GM12878 (cell line): ENCODE measurements at regions not wholly inside any gene's neighbourhood (a gene's known extent, or its start where the extent isn't known, plus 50 kb on each side); places are given as distances from the start of the nearest gene placed in this dataset.

Source experiments
- BHLHE40 ChIP-seq, 2 experiments: fragments of 450-650 bp in 1 of 2; IDR thresholded peaks; 2 replicates each; pipeline ENCODE4 v1.6.1; 2011 to 2017; ENCODE audit warnings: low read depth in 2 of 2, borderline replicate concordance in 1 of 2, improper control_type of control experiment in 1 of 2, low read length in 1 of 2, mild to moderate bottlenecking in 1 of 2
- CEBPB ChIP-seq, 2 experiments: fragments of 150-350 bp in 1 of 2; IDR thresholded peaks; 2 replicates each; pipeline ENCODE4 v1.6.1; 2012 to 2014; ENCODE audit warnings: low read depth in 2 of 2, low read length in 2 of 2, borderline replicate concordance in 1 of 2, inconsistent platforms in 1 of 2
- EGR1 ChIP-seq, 2 experiments: IDR thresholded peaks; 1 replicate in 1 of 2; 2 replicates in 1 of 2; pipeline ENCODE4 v1.6.1; 2011 to 2012; ENCODE audit warnings: low read depth in 2 of 2, low read length in 2 of 2, borderline replicate concordance in 1 of 2, mild to moderate bottlenecking in 1 of 2, moderate library complexity in 1 of 2
- GABPA ChIP-seq: IDR thresholded peaks from 2 replicates; pipeline ENCODE4 v1.6.1; 2014; ENCODE audit warnings: antibody characterized with exemption, low read depth, mild to moderate bottlenecking, inconsistent platforms
- IKZF2 ChIP-seq, 2 experiments: fragments of 450-650 bp; IDR thresholded peaks; 2 replicates each; pipeline ENCODE4 v1.6.1; 2017; ENCODE audit warnings: mild to moderate bottlenecking in 2 of 2, moderate library complexity in 2 of 2
- LARP7 ChIP-seq: fragments of 450-650 bp; IDR thresholded peaks from 2 replicates; pipeline ENCODE4 v1.6.1; 2017; ENCODE audit warnings: mild to moderate bottlenecking
- MXI1 ChIP-seq: fragments of 150-350 bp; IDR thresholded peaks from 2 replicates; pipeline ENCODE4 v1.6.1; 2011; ENCODE audit warnings: low read depth, mild to moderate bottlenecking, inconsistent platforms, low read length, improper control_type of control experiment
- POLR2A ChIP-seq: IDR thresholded peaks from 2 replicates; pipeline ENCODE4 v1.6.1; 2011; ENCODE audit warnings: low read depth, mild to moderate bottlenecking, low read length
- RAD21 ChIP-seq: IDR thresholded peaks from 2 replicates; pipeline ENCODE4 v1.6.1; 2011; ENCODE audit warnings: mild to moderate bottlenecking, low read depth, low read length, moderate library complexity; ENCODE audit not compliant: insufficient read depth
- SMAD5 ChIP-seq: IDR thresholded peaks from 2 replicates; pipeline ENCODE4 v1.6.1; 2016; ENCODE audit warnings: antibody characterized with exemption, low read depth
- TCF3 ChIP-seq: IDR thresholded peaks from 2 replicates; pipeline ENCODE4 v1.6.1; 2012; ENCODE audit warnings: low read depth, mild to moderate bottlenecking, low read length, borderline replicate concordance; ENCODE audit not compliant: insufficient read depth
- TF ChIP-seq, protein P1 (sequence below): fragments of 450-650 bp; IDR thresholded peaks from 2 replicates; pipeline ENCODE4 v1.6.1; 2017; ENCODE audit warnings: mild to moderate bottlenecking
- TF ChIP-seq, protein P2 (sequence below), 3 experiments: IDR thresholded peaks in 2 of 3; conservative IDR thresholded peaks in 1 of 3; 2 replicates each; pipeline ENCODE4 v1.5.1; 2011; ENCODE audit warnings: low read depth in 3 of 3, low read length in 3 of 3, mild to moderate bottlenecking in 3 of 3, control low read depth in 2 of 3, moderate library complexity in 2 of 3, inconsistent platforms in 1 of 3, mixed read lengths in 1 of 3; ENCODE audit not compliant: control insufficient read depth in 2 of 3, insufficient read depth in 1 of 3; ENCODE audit errors: extremely low read depth in 1 of 3

DNA sequence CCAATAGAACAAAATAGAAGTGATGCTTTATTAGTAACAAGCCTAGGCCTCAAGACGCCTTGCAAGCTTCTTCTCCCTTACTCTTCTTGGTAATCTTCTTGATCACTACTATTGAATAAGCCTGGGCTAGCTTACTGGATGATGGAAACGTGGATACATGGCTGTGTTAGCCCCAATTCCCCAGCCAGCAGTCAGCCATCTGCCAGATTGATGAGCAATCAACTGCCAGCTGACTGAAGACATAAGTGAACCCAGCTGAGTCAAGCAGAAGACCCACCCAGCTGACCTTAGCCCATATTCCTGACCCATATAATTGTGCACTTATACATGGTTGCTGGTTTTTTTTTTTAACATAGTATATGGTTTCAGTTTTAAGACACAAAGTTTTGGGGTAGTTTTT is 130.4 kb downstream of the DHX15 start:
- TF ChIP-seq, protein P1, sequence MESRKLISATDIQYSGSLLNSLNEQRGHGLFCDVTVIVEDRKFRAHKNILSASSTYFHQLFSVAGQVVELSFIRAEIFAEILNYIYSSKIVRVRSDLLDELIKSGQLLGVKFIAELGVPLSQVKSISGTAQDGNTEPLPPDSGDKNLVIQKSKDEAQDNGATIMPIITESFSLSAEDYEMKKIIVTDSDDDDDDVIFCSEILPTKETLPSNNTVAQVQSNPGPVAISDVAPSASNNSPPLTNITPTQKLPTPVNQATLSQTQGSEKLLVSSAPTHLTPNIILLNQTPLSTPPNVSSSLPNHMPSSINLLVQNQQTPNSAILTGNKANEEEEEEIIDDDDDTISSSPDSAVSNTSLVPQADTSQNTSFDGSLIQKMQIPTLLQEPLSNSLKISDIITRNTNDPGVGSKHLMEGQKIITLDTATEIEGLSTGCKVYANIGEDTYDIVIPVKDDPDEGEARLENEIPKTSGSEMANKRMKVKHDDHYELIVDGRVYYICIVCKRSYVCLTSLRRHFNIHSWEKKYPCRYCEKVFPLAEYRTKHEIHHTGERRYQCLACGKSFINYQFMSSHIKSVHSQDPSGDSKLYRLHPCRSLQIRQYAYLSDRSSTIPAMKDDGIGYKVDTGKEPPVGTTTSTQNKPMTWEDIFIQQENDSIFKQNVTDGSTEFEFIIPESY = no peak
- TF ChIP-seq, protein P2, sequence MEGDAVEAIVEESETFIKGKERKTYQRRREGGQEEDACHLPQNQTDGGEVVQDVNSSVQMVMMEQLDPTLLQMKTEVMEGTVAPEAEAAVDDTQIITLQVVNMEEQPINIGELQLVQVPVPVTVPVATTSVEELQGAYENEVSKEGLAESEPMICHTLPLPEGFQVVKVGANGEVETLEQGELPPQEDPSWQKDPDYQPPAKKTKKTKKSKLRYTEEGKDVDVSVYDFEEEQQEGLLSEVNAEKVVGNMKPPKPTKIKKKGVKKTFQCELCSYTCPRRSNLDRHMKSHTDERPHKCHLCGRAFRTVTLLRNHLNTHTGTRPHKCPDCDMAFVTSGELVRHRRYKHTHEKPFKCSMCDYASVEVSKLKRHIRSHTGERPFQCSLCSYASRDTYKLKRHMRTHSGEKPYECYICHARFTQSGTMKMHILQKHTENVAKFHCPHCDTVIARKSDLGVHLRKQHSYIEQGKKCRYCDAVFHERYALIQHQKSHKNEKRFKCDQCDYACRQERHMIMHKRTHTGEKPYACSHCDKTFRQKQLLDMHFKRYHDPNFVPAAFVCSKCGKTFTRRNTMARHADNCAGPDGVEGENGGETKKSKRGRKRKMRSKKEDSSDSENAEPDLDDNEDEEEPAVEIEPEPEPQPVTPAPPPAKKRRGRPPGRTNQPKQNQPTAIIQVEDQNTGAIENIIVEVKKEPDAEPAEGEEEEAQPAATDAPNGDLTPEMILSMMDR (IDR thresholded peaks at IDR 0.05 in 2 of 3, conservative IDR thresholded peaks at IDR 0.05 in 1 of 3; ENCODE audit: control insufficient read depth in 2 of 3, extremely low read depth in 1 of 3, insufficient read depth in 1 of 3, low read depth in 3 of 3, low read length in 3 of 3) = no peak
- TF ChIP-seq MXI1 (no peak), BHLHE40 (IDR thresholded peaks at IDR 0.05; ENCODE audit: borderline replicate concordance in 1 of 2, low read depth in 2 of 2, low read length in 1 of 2) (no peak), IKZF2 (IDR thresholded peaks at IDR 0.05) (no peak), POLR2A (no peak), LARP7 (no peak), RAD21 (no peak), GABPA (no peak), EGR1 (IDR thresholded peaks at IDR 0.05; ENCODE audit: borderline replicate concordance in 1 of 2, low read depth in 2 of 2, low read length in 2 of 2) (no peak), TCF3 (no peak), SMAD5 (no peak), CEBPB (IDR thresholded peaks at IDR 0.05; ENCODE audit: borderline replicate concordance in 1 of 2, low read depth in 2 of 2, low read length in 2 of 2) (no peak)
